IMR-90 (cell line): ENCODE measurements at regions not wholly inside any gene's neighbourhood (a gene's known extent, or its start where the extent isn't known, plus 50 kb on each side); places are given as distances from the start of the nearest gene placed in this dataset.

Experiments
- ATAC-seq: fragments of 200-7000 bp; cut with Tn5 transposase; 2 replicates; pipeline ENCODE4 v1.9.1; 2020; ENCODE audit warnings: low read depth, mild to moderate bottlenecking, moderate library complexity
- BruUV-seq: library from RNA; stranded (reverse); fragments of 400-500 nt; replicated peaks from 2 replicates; lab custom pipeline; 2021; lab: Mats Ljungman, UMichigan
- CTCF ChIA-PET: fragments of 300-600 bp; formaldehyde crosslinking; extraction: SDS; loops from one replicate; lab custom pipeline; 2021; ENCODE audit warnings: antibody characterized with exemption; lab: Yijun Ruan, JAX
- POLR2A ChIA-PET: fragments of 300-600 bp; sonication (Branson Sonifier 250); formaldehyde crosslinking; loops from one replicate; lab custom pipeline; 2022; ENCODE audit warnings: antibody characterized with exemption; ENCODE audit not compliant: unreplicated experiment; lab: Charles Lee
- DNase-seq: peaks from one replicate; pipeline ENCODE4 v3.0.0; 2013
- H2AFZ ChIP-seq: replicated peaks from 2 replicates; pipeline ENCODE3; 2013; ENCODE audit warnings: low read length, mild to moderate bottlenecking; ENCODE audit not compliant: poor library complexity
- H2AK5ac ChIP-seq: 2 replicates; pipeline ENCODE4 v1.6.1; 2013; ENCODE audit warnings: low read depth, low read length, inconsistent platforms
- H2AK9ac ChIP-seq: replicated peaks from 2 replicates; pipeline ENCODE3; 2013; ENCODE audit warnings: mild to moderate bottlenecking, low read depth, low read length, moderate library complexity; ENCODE audit not compliant: poor library complexity
- H2BK120ac ChIP-seq: 2 replicates; pipeline ENCODE4 v1.6.1; 2013; ENCODE audit warnings: low read depth, low read length, inconsistent platforms
- H2BK15ac ChIP-seq: 3 replicates; pipeline ENCODE4 v1.6.1; 2013; ENCODE audit warnings: low read depth, low read length, inconsistent platforms
- H2BK20ac ChIP-seq: 2 replicates; pipeline ENCODE4 v1.6.1; 2013; ENCODE audit warnings: low read depth, mild to moderate bottlenecking, inconsistent platforms, low read length, moderate library complexity
- H2BK5ac ChIP-seq: 2 replicates; pipeline ENCODE4 v1.6.1; 2013; ENCODE audit warnings: mild to moderate bottlenecking, low read depth, low read length, inconsistent platforms; ENCODE audit not compliant: poor library complexity, severe bottlenecking
- H3K14ac ChIP-seq: replicated peaks from 2 replicates; pipeline ENCODE4 v1.6.1; 2013; ENCODE audit warnings: low read depth, low read length, inconsistent platforms
- H3K18ac ChIP-seq: 2 replicates; pipeline ENCODE4 v1.6.1; 2013; ENCODE audit warnings: low read depth, low read length, control low read depth
- H3K23ac ChIP-seq: 2 replicates; pipeline ENCODE4 v1.6.1; 2013; ENCODE audit warnings: low read depth, low read length, inconsistent platforms
- H3K27ac ChIP-seq: 2 replicates; pipeline ENCODE4 v1.5.1; 2013; ENCODE audit warnings: mild to moderate bottlenecking, control low read depth, low read length; ENCODE audit not compliant: insufficient read depth
- H3K27me3 ChIP-seq: 2 replicates; pipeline ENCODE4 v1.6.1; 2013; ENCODE audit warnings: low read length; ENCODE audit not compliant: control insufficient read depth, insufficient read depth
- H3K36me3 ChIP-seq: 2 replicates; pipeline ENCODE4 v1.6.1; 2013; ENCODE audit warnings: low read length, mixed read lengths; ENCODE audit not compliant: control insufficient read depth, insufficient read depth
- H3K4ac ChIP-seq: 2 replicates; pipeline ENCODE4 v1.6.1; 2013; ENCODE audit warnings: low read depth, low read length, inconsistent platforms
- H3K4me1 ChIP-seq: 2 replicates; pipeline ENCODE4 v1.6.1; 2013; ENCODE audit warnings: low read length, mixed read lengths; ENCODE audit not compliant: control insufficient read depth, insufficient read depth
- H3K4me2 ChIP-seq: 2 replicates; pipeline ENCODE4 v1.6.1; 2013; ENCODE audit warnings: low read depth, mild to moderate bottlenecking, control low read depth, low read length, moderate library complexity
- H3K4me3 ChIP-seq: 2 replicates; pipeline ENCODE4 v1.5.1; 2013; ENCODE audit warnings: low read depth, mild to moderate bottlenecking, control low read depth, low read length, moderate library complexity; ENCODE audit not compliant: insufficient read depth
- H3K56ac ChIP-seq: 2 replicates; pipeline ENCODE4 v1.6.1; 2013; ENCODE audit warnings: low read length, inconsistent platforms; ENCODE audit not compliant: insufficient read depth; ENCODE audit errors: extremely low read depth
- H3K79me1 ChIP-seq, 2 experiments: 2 replicates each; pipeline ENCODE4 v1.6.1; 2013; ENCODE audit warnings: low read length in 2 of 2, inconsistent platforms in 1 of 2, low read depth in 1 of 2
- H3K9ac ChIP-seq: 2 replicates; pipeline ENCODE4 v1.6.1; 2013; ENCODE audit warnings: low read depth, low read length, control low read depth
- H3K9me1 ChIP-seq: 2 replicates; pipeline ENCODE4 v1.6.1; 2013; ENCODE audit warnings: low read length, inconsistent platforms; ENCODE audit not compliant: insufficient read depth
- H3K9me3 ChIP-seq: 2 replicates; pipeline ENCODE4 v1.6.1; 2013; ENCODE audit warnings: low read length; ENCODE audit not compliant: control insufficient read depth, insufficient read depth
- H4K20me1 ChIP-seq: 2 replicates; pipeline ENCODE4 v1.6.1; 2013; ENCODE audit warnings: low read length, inconsistent platforms; ENCODE audit not compliant: insufficient read depth
- H4K5ac ChIP-seq: 2 replicates; pipeline ENCODE4 v1.6.1; 2013; ENCODE audit warnings: mild to moderate bottlenecking, low read depth, low read length, control low read depth
- H4K8ac ChIP-seq, 2 experiments: 2 replicates each; pipeline ENCODE4 v1.6.1; 2013; ENCODE audit warnings: low read depth in 2 of 2, low read length in 2 of 2, control low read depth in 1 of 2, inconsistent platforms in 1 of 2
- H4K91ac ChIP-seq: 2 replicates; pipeline ENCODE4 v1.6.1; 2013; ENCODE audit warnings: low read depth, low read length, inconsistent platforms; ENCODE audit not compliant: insufficient read depth
- CEBPB ChIP-seq: IDR thresholded peaks from 2 replicates; pipeline ENCODE4 v1.6.1; 2012; ENCODE audit warnings: low read depth, low read length, improper control_type of control experiment
- CHD1 ChIP-seq: IDR thresholded peaks from 2 replicates; pipeline ENCODE4 v1.6.1; 2012; ENCODE audit warnings: low read depth, low read length, improper control_type of control experiment
- CTCF ChIP-seq: conservative IDR thresholded peaks from 2 replicates; pipeline ENCODE4 v1.5.1; 2012; ENCODE audit warnings: mild to moderate bottlenecking, low read depth, low read length, improper control_type of control experiment
- FOS ChIP-seq: fragments of 150-350 bp; IDR thresholded peaks from 2 replicates; pipeline ENCODE4 v1.6.1; 2016; ENCODE audit warnings: low read depth, low read length
- MAFK ChIP-seq: IDR thresholded peaks from 2 replicates; pipeline ENCODE4 v1.6.1; 2012; ENCODE audit warnings: low read depth, low read length, improper control_type of control experiment
- MAZ ChIP-seq: IDR thresholded peaks from 2 replicates; pipeline ENCODE4 v1.6.1; 2012; ENCODE audit warnings: low read depth, mild to moderate bottlenecking, low read length, improper control_type of control experiment, moderate library complexity, borderline replicate concordance
- NFE2L2 ChIP-seq: fragments of 150-350 bp; IDR thresholded peaks from 2 replicates; pipeline ENCODE4 v1.6.1; 2016; ENCODE audit warnings: low read depth, mild to moderate bottlenecking, low read length
- POLR2A ChIP-seq: IDR thresholded peaks from 2 replicates; pipeline ENCODE4 v1.6.1; 2012; ENCODE audit warnings: mild to moderate bottlenecking, low read depth, low read length
- SMC3 ChIP-seq: fragments of 150-350 bp; IDR thresholded peaks from 2 replicates; pipeline ENCODE4 v1.6.1; 2016; ENCODE audit warnings: low read depth, mild to moderate bottlenecking, antibody characterized with exemption, low read length, moderate library complexity
- USF2 ChIP-seq: fragments of 150-350 bp; IDR thresholded peaks from 2 replicates; pipeline ENCODE4 v1.6.1; 2017; ENCODE audit warnings: mild to moderate bottlenecking, antibody characterized with exemption, low read length, low read depth
- WGBS, 2 experiments: methylation state at CpG; one replicate each; pipeline versions ENCODE4 v1.1.5 to v1.1.7; 2013; ENCODE audit warnings: missing lambda C conversion rate in 2 of 2; ENCODE audit not compliant: insufficient read length in 1 of 2; ENCODE audit errors: extremely low coverage in 2 of 2; 5-methylcytosine and 5-hydroxymethylcytosine counted together
- dilution Hi-C: fragments of 300-500 bp; cut with HindIII; formaldehyde crosslinking; loops from one replicate; pipeline ENCODE4 v1.14.3; 2018; ENCODE audit warnings: low sequenced_read_pairs; ENCODE audit not compliant: unreplicated experiment
- in situ Hi-C: fragments of 300-500 bp; cut with MboI; formaldehyde crosslinking; loops from 3 replicates; pipeline ENCODE4 v1.14.3; 2019; ENCODE audit warnings: low sequenced_read_pairs, inconsistent platforms, mixed read lengths
- intact Hi-C: fragments of 100-400 bp; cut with micrococcal nuclease; formaldehyde crosslinking; loops from 2 replicates; pipeline ENCODE4 v1.10.0; 2022

DNA sequence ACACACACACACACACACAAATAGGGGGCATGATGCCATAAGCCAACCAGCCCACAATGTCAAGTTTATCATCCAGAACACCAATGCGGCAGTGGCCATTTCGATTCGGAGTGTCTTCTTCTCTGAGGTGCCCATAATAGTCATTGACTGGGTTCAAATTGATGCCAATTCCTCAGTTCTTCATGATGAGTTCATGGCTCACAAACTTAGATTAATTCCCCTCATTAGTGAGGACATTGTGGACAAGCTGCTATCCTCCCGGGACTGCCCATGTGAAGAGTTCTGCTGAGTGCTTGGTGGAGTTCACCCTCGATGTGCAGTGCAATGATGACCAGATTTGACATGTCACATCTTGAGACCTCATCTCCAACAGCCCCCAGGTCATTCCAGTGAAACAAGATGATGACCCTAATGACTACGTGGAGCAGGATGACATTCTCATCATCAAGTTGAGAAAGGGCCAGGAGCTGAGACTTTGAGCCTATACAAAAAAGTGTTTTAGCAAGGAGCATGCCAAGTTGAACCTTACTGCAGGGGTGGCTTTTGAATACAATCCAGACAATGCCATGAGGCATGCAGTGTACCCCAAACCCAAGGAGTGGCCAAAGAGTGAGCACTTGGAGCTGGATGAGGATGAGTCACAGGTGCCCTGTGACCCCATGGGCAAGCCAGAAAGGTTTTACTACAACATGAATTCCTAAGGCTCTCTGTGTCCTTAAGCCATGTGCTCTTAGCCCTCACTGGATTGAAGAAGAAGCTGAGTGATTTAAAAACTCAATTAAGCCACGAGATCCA, 211.6 kb upstream of the SAMSN1 start:
- Histone ChIP-seq H2BK20ac (no peak overlapping the region), H3K4ac (no peak overlapping the region), H4K91ac (no peak overlapping the region), H2AK9ac (no peak overlapping the region), H4K20me1 (no peaks in the 10 kb centered on the region), H3K23ac (no peak overlapping the region), H3K79me1 (no peaks in the 10 kb centered on the region), H3K9me3 (no peaks in the 10 kb centered on the region), H3K4me2 (no peak overlapping the region), H2BK5ac (no peak overlapping the region), H2AFZ (no peak overlapping the region), H3K14ac (no peak overlapping the region), H3K56ac (no peak overlapping the region), H2BK120ac (no peak overlapping the region), H3K27me3 (no peaks in the 10 kb centered on the region), H3K27ac (no peak overlapping the region), H4K5ac (no peak overlapping the region), H3K9me1 (no peaks in the 10 kb centered on the region), H3K18ac (no peak overlapping the region), H3K36me3 (no peaks in the 10 kb centered on the region), H2AK5ac (no peak overlapping the region), H3K4me1 (no peaks in the 10 kb centered on the region), H3K9ac (no peak overlapping the region), H3K4me3 (no peak overlapping the region), H2BK15ac (no peak overlapping the region), H4K8ac (no peak overlapping the region)
- dilution Hi-C loops: no loop called here
- BruUV-seq: no TSS peak
- ChIA-PET CTCF (no interaction called here), POLR2A (no interaction called here)
- WGBS, 2 experiments: 88% methylated on average over 3 of the region's 7 CpGs; no CpG with 5 or more reads in 1 of the 2 experiments
- intact Hi-C loops: no loop called here
- DNase-seq (no peak), ATAC-seq (no peak)
- in situ Hi-C loops: no loop called here
- no peak for TF ChIP-seq USF2
- TF ChIP-seq FOS: no peak
- no peak for TF ChIP-seq CEBPB
- TF ChIP-seq SMC3: no peak
- TF ChIP-seq POLR2A: no peak
- no peak for TF ChIP-seq CTCF
- TF ChIP-seq CHD1: no peak
- no peak for TF ChIP-seq NFE2L2
- TF ChIP-seq MAFK: no peak
- TF ChIP-seq MAZ: no peak
